ENCODE measurements at regions not wholly inside any gene's neighbourhood (a gene's known extent, or its start where the extent isn't known, plus 50 kb on each side); places are given as distances from the start of the nearest gene placed in this dataset.
"Not testable (repeated sequence)": the region's sequence is repeated elsewhere in the genome, so short reads cannot be mapped to it uniquely, and the experiment has no call there.

DNA sequence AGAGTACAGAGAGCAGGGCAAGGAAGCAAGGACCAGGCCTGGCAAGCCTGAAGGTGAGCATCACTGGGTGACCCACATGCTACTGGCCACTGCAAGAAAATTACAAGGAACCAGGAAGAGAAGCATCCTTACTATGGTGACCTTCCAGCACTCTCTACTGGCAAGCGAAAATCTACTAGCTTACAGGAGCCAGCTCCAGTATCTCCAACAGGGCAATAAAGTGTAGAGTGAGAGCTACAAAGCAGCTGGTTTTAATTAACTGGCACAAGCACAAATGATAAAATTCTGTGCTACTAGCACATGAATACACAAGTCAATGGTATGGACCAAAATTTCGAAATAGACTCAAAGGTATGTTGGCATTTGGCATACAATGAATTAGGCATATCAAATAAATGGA, 113.3 kb upstream of the CAST start:
- Histone ChIP-seq H3K4me2 (ENCODE audit: low read length) (no peak overlapping the region), H3K27ac (ENCODE audit: low read depth, low read length) (no peak overlapping the region), H3K27me3 (ENCODE audit: control insufficient read depth, low read length) (no peaks in the 10 kb centered on the region), H3K36me3 (ENCODE audit: control insufficient read depth, low read length) (no peaks in the 10 kb centered on the region), H3K4me1 (ENCODE audit: control insufficient read depth, low read length) (no peaks in the 10 kb centered on the region), H3K9me3 (ENCODE audit: control insufficient read depth, insufficient read depth, low read length) (no peaks in the 10 kb centered on the region), H4K20me1 (ENCODE audit: control insufficient read depth, insufficient read depth, low read depth, low read length) (no peaks in the 10 kb centered on the region), H3K79me2 (ENCODE audit: control insufficient read depth, low read length) (no peaks in the 10 kb centered on the region), H3K4me3 (ENCODE audit: low read length) (no peak overlapping the region), H3K9me2 (replicated peaks; ENCODE audit: control insufficient read depth, low read length) (0 out of 2 replicates have a peak, but pooled peaks cover under 1% of the 10 kb centered on the region), H3F3A (ENCODE audit: control insufficient read depth, insufficient read depth) (no peaks in the 10 kb centered on the region)
- TF ChIP-seq EZH2phosphoT487 (IDR thresholded peaks at IDR 0.05; ENCODE audit: borderline replicate concordance, low read length) (no peak), CTCF (IDR thresholded peaks at IDR 0.05; ENCODE audit: low read depth, low read length, poor library complexity, severe bottlenecking) (no peak)

- not testable (repeated sequence) for H3K36me3 ChIP-seq (ENCODE audit: control insufficient read depth, low read length); H3K4me1 ChIP-seq (ENCODE audit: control insufficient read depth, low read length); H3K27me3 ChIP-seq (ENCODE audit: control insufficient read depth, low read length); H3K79me2 ChIP-seq (ENCODE audit: control insufficient read depth, low read length); H4K20me1 ChIP-seq (ENCODE audit: control insufficient read depth, insufficient read depth, low read depth, low read length); H3K27ac ChIP-seq (ENCODE audit: low read depth, low read length); H3F3A ChIP-seq (ENCODE audit: control insufficient read depth, insufficient read depth); H3K9me3 ChIP-seq (ENCODE audit: control insufficient read depth, insufficient read depth, low read length); H3K4me2 ChIP-seq (ENCODE audit: low read length); H3K4me3 ChIP-seq (ENCODE audit: low read length); H3K9me2 ChIP-seq (replicated peaks; ENCODE audit: control insufficient read depth, low read length)
These were observed 101.3 kb upstream of the CAST start for GRCh38 chr5:96560857-96561256.

- H3K4me2 ChIP-seq (ENCODE audit: low read length), result no peak overlapping the region
- H3K27me3 ChIP-seq (ENCODE audit: control insufficient read depth, low read length), result no peaks in the 10 kb centered on the region
- H3K36me3 ChIP-seq (ENCODE audit: control insufficient read depth, low read length), result no peaks in the 10 kb centered on the region
- no peaks in the 10 kb centered on the region for H3K9me3 ChIP-seq (ENCODE audit: control insufficient read depth, insufficient read depth, low read length)
- no peaks in the 10 kb centered on the region for H3K4me1 ChIP-seq (ENCODE audit: control insufficient read depth, low read length)
- H4K20me1 ChIP-seq (ENCODE audit: control insufficient read depth, insufficient read depth, low read depth, low read length), result no peaks in the 10 kb centered on the region
- no peaks in the 10 kb centered on the region for H3K9me2 ChIP-seq (replicated peaks; ENCODE audit: control insufficient read depth, low read length)
- no peak overlapping the region for H3K4me3 ChIP-seq (ENCODE audit: low read length)
- no peaks in the 10 kb centered on the region for H3F3A ChIP-seq (ENCODE audit: control insufficient read depth, insufficient read depth)
- H3K79me2 ChIP-seq (ENCODE audit: control insufficient read depth, low read length), result no peaks in the 10 kb centered on the region
- no peak overlapping the region for H3K27ac ChIP-seq (ENCODE audit: low read depth, low read length)
- no peak for TF ChIP-seq CTCF (IDR thresholded peaks at IDR 0.05; ENCODE audit: low read depth, low read length, poor library complexity, severe bottlenecking)
- TF ChIP-seq EZH2phosphoT487 (IDR thresholded peaks at IDR 0.05; ENCODE audit: borderline replicate concordance, low read length), result no peak
These were observed 99.6 kb upstream of the CAST start for GRCh38 chr5:96562614-96563013.

DNA sequence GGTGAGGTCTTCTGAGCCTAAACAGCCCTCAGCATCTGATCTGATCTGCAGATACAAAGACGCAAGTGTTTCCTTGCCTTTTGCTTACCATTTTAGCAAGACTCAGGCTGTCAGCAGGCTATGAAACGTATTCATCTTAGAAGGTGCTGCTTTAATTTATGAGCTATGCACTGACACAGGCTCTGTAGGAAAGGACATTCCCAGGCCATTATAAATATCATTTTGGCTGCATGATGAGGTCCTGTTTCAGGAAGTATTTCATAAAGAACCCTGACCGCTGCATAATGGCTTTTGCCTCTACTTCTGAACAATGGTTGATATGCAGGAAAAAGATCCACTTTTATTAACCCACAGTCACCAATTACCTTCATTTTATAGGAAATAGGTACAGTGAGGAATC, 98.4 kb upstream of the CAST start:
- Histone ChIP-seq H3K9me3 (ENCODE audit: control insufficient read depth, insufficient read depth, low read length) (no peaks in the 10 kb centered on the region), H3F3A (ENCODE audit: control insufficient read depth, insufficient read depth) (no peaks in the 10 kb centered on the region)
- no peak for TF ChIP-seq EZH2phosphoT487 (IDR thresholded peaks at IDR 0.05; ENCODE audit: borderline replicate concordance, low read length)
- no peak for TF ChIP-seq CTCF (IDR thresholded peaks at IDR 0.05; ENCODE audit: low read depth, low read length, poor library complexity, severe bottlenecking)

More for the DNA sequence above, 98.4 kb upstream of the CAST start:
- no peaks in the 10 kb centered on the region for H3K4me1 ChIP-seq (ENCODE audit: control insufficient read depth, low read length)
- no peak overlapping the region for H3K4me2 ChIP-seq (ENCODE audit: low read length)
- no peak overlapping the region for H3K4me3 ChIP-seq (ENCODE audit: low read length)
- no peaks in the 10 kb centered on the region for H4K20me1 ChIP-seq (ENCODE audit: control insufficient read depth, insufficient read depth, low read depth, low read length)
- no peak overlapping the region for H3K27ac ChIP-seq (ENCODE audit: low read depth, low read length)
- no peaks in the 10 kb centered on the region for H3K9me2 ChIP-seq (replicated peaks; ENCODE audit: control insufficient read depth, low read length)
- H3K79me2 ChIP-seq (ENCODE audit: control insufficient read depth, low read length), result no peaks in the 10 kb centered on the region
- H3K27me3 ChIP-seq (ENCODE audit: control insufficient read depth, low read length), result no peaks in the 10 kb centered on the region
- H3K36me3 ChIP-seq (ENCODE audit: control insufficient read depth, low read length), result no peaks in the 10 kb centered on the region

All from DOHH2 (cell line).